AG20443 (cell line): ENCODE measurements at regions not wholly inside any gene's neighbourhood (a gene's known extent, or its start where the extent isn't known, plus 50 kb on each side); places are given as distances from the start of the nearest gene placed in this dataset.
"Not testable (repeated sequence)": the region's sequence is repeated elsewhere in the genome, so short reads cannot be mapped to it uniquely, and the experiment has no call there.

ENCODE experiments used
- DNase-seq: peaks from one replicate; pipeline ENCODE4 v3.0.0; 2012; ENCODE audit warnings: low spot score, mixed read lengths

GRCh38 chr14:19267636-19268035 is 166.5 kb downstream of the POTEG start:
- DNase-seq, result not testable (repeated sequence)

GRCh38 chr14:19268047-19268627 is 166.0 kb downstream of the POTEG start:
- not testable (repeated sequence) for DNase-seq

GRCh38 chr14:19272235-19272634 is 161.9 kb downstream of the POTEG start:
- not testable (repeated sequence) for DNase-seq

GRCh38 chr14:19289669-19290068 is 144.5 kb downstream of the POTEG start:
- not testable (repeated sequence) for DNase-seq

- not testable (repeated sequence) for DNase-seq
Observed at GRCh38 chr14:19300243-19300642, 133.9 kb downstream of the POTEG start.

GRCh38 chr14:19300838-19301237 is 133.3 kb downstream of the POTEG start:
- DNase-seq, result not testable (repeated sequence)

GRCh38 chr14:19303844-19304243 is 130.3 kb downstream of the POTEG start:
- DNase-seq, result not testable (repeated sequence)

- DNase-seq, result not testable (repeated sequence)
Observed at GRCh38 chr14:19304442-19304841, 129.7 kb downstream of the POTEG start.

- not testable (repeated sequence) for DNase-seq
Observed at GRCh38 chr14:19304918-19305317, 129.2 kb downstream of the POTEG start.

GRCh38 chr14:19305776-19306175 is 128.4 kb downstream of the POTEG start:
- not testable (repeated sequence) for DNase-seq

GRCh38 chr14:19306405-19306804 is 127.7 kb downstream of the POTEG start:
- not testable (repeated sequence) for DNase-seq

- DNase-seq, result not testable (repeated sequence)
Observed at GRCh38 chr14:19311023-19311422, 123.1 kb downstream of the POTEG start.

GRCh38 chr14:19330678-19331077 is 103.5 kb downstream of the POTEG start:
- DNase-seq, result not testable (repeated sequence)

- not testable (repeated sequence) for DNase-seq
Observed at GRCh38 chr14:19337232-19338059, 96.7 kb downstream of the POTEG start.

- DNase-seq, result not testable (repeated sequence)
Observed at GRCh38 chr14:19338060-19338372, 96.1 kb downstream of the POTEG start.

- DNase-seq, result not testable (repeated sequence)
Observed at GRCh38 chr14:19340976-19341375, 93.2 kb downstream of the POTEG start.

- not testable (repeated sequence) for DNase-seq
Observed at GRCh38 chr14:19341627-19342026, 92.5 kb downstream of the POTEG start.

GRCh38 chr14:19344261-19344660 is 89.9 kb downstream of the POTEG start:
- not testable (repeated sequence) for DNase-seq

GRCh38 chr14:19344689-19345088 is 89.5 kb downstream of the POTEG start:
- DNase-seq, result not testable (repeated sequence)

GRCh38 chr14:19345298-19345911 is 88.7 kb downstream of the POTEG start:
- not testable (repeated sequence) for DNase-seq

- DNase-seq, result not testable (repeated sequence)
Observed at GRCh38 chr14:19346074-19346480, 88.1 kb downstream of the POTEG start.

GRCh38 chr14:19346636-19347035 is 87.5 kb downstream of the POTEG start:
- not testable (repeated sequence) for DNase-seq

- not testable (repeated sequence) for DNase-seq
Observed at GRCh38 chr14:19347112-19347511, 87.0 kb downstream of the POTEG start.
